ENCODE measurements at regions not wholly inside any gene's neighbourhood (a gene's known extent, or its start where the extent isn't known, plus 50 kb on each side); places are given as distances from the start of the nearest gene placed in this dataset.

- no peak for TF ChIP-seq PBX3 (CRISPR knock-in tag; IDR thresholded peaks at IDR 0.05)
Measured at GRCh38 chr13:95391785-95392184, 90.5 kb upstream of the ABCC4 start (continued).

GRCh38 chr13:95392597-95392996 lies 91.3 kb upstream of the ABCC4 start:
- no peaks in the 10 kb centered on the region for H3K36me3 ChIP-seq (ENCODE audit: control insufficient read depth in 2 of 2, insufficient read depth in 1 of 2, low read length in 2 of 2)
- CTCF ChIA-PET, result interaction anchor here (1.6 kb wide), 1 partner anchor 204 kb away, joined by 5 read pairs; no protein-coding TSS in a partner anchor
- H3K27ac ChIP-seq (ENCODE audit: extremely low read depth, low read depth, low read length), result no peak overlapping the region
- H3K4me1 ChIP-seq (ENCODE audit: control insufficient read depth, insufficient read depth, low read length), result no peaks in the 10 kb centered on the region
- POLR2A ChIA-PET, result no interaction called here
- no peak overlapping the region for H3K4me3 ChIP-seq (ENCODE audit: low read depth, low read length)
- TF ChIP-seq ZNF146 (tag by site-specific recombination; IDR thresholded peaks at IDR 0.05), result no peak
- no peaks in the 10 kb centered on the region for H3K9me3 ChIP-seq (ENCODE audit: control insufficient read depth, insufficient read depth, low read depth, low read length)

GRCh38 chr13:95403349-95404140 lies 102.3 kb upstream of the ABCC4 start:
- H3K27ac ChIP-seq (ENCODE audit: extremely low read depth, low read depth, low read length), result no peak overlapping the region
- H3K4me1 ChIP-seq (ENCODE audit: control insufficient read depth, insufficient read depth, low read length), result no peaks in the 10 kb centered on the region
- H3K4me3 ChIP-seq (ENCODE audit: low read depth, low read length), result no peak overlapping the region
- no peaks in the 10 kb centered on the region for H3K9me3 ChIP-seq (ENCODE audit: control insufficient read depth, insufficient read depth, low read depth, low read length)
- ChIA-PET POLR2A (interaction anchor here (1.0 kb wide), 1 partner anchor 214 kb away, joined by 3 read pairs; no protein-coding TSS in a partner anchor), CTCF (interaction anchor here (0.6 to 14.5 kb wide), 32 partner anchors 9 to 967 kb away, joined by 3 to 250 read pairs (median 4); no protein-coding TSS in a partner anchor)
- TF ChIP-seq PRDM10 (tag by site-specific recombination; IDR thresholded peaks at IDR 0.05), result peak; percentile 26
- TF ChIP-seq ZNF146 (tag by site-specific recombination; IDR thresholded peaks at IDR 0.05), result no peak
- no peak for TF ChIP-seq TCF7L2 (IDR thresholded peaks at IDR 0.05; ENCODE audit: borderline replicate concordance, low read depth, low read length)
- H3K36me3 ChIP-seq (ENCODE audit: control insufficient read depth in 2 of 2, insufficient read depth in 1 of 2, low read length in 2 of 2), result no peaks in the 10 kb centered on the region

GRCh38 chr13:95404141-95404882 lies 103.1 kb upstream of the ABCC4 start:
- H3K27ac ChIP-seq (ENCODE audit: extremely low read depth, low read depth, low read length), result no peak overlapping the region
- no peak overlapping the region for H3K4me3 ChIP-seq (ENCODE audit: low read depth, low read length)
- no peaks in the 10 kb centered on the region for H3K36me3 ChIP-seq (ENCODE audit: control insufficient read depth in 2 of 2, insufficient read depth in 1 of 2, low read length in 2 of 2)
- ChIA-PET CTCF (interaction anchor here (0.5 to 14.5 kb wide), 46 partner anchors 9 to 968 kb away, joined by 3 to 250 read pairs (median 3); no protein-coding TSS in a partner anchor), POLR2A (interaction anchor here (1.0 kb wide), 1 partner anchor 215 kb away, joined by 3 read pairs; no protein-coding TSS in a partner anchor)
- no peaks in the 10 kb centered on the region for H3K9me3 ChIP-seq (ENCODE audit: control insufficient read depth, insufficient read depth, low read depth, low read length)
- H3K4me1 ChIP-seq (ENCODE audit: control insufficient read depth, insufficient read depth, low read length), result no peaks in the 10 kb centered on the region
- TF ChIP-seq GLI2 (tag by site-specific recombination; IDR thresholded peaks at IDR 0.05; ENCODE audit: borderline replicate concordance, low read depth) (no peak), YY2 (tag by site-specific recombination; IDR thresholded peaks at IDR 0.05) (no peak), ZNF560 (tag by site-specific recombination; IDR thresholded peaks at IDR 0.05; ENCODE audit: borderline replicate concordance) (no peak), ZBTB17 (tag by site-specific recombination; IDR thresholded peaks at IDR 0.05) (peak; percentile 96), KLF8 (tag by site-specific recombination; IDR thresholded peaks at IDR 0.05) (no peak), ZNF645 (tag by site-specific recombination; IDR thresholded peaks at IDR 0.05) (no peak), SP7 (tag by site-specific recombination; IDR thresholded peaks at IDR 0.05) (0 out of 2 replicates have a peak, but pooled peaks have one; percentile 23), ZNF155 (tag by site-specific recombination; IDR thresholded peaks at IDR 0.05) (no peak), KLF7 (tag by site-specific recombination; IDR thresholded peaks at IDR 0.05; ENCODE audit: borderline replicate concordance) (no peak), ZSCAN4 (tag by site-specific recombination; IDR thresholded peaks at IDR 0.05) (no peak), IKZF3 (tag by site-specific recombination; IDR thresholded peaks at IDR 0.05) (no peak), ZNF658 (tag by site-specific recombination; IDR thresholded peaks at IDR 0.05) (no peak), OVOL3 (tag by site-specific recombination; IDR thresholded peaks at IDR 0.05) (no peak)
